ENCODE measurements at regions not wholly inside any gene's neighbourhood (a gene's known extent, or its start where the extent isn't known, plus 50 kb on each side); places are given as distances from the start of the nearest gene placed in this dataset.

- H3K9me1 ChIP-seq (ENCODE audit: control insufficient read depth, extremely low read depth, insufficient read depth, low read length) = no peaks in the 10 kb centered on the region
- TF ChIP-seq EZH2 (IDR thresholded peaks at IDR 0.05; ENCODE audit: low read length) (no peak), CTCF (optimal IDR thresholded peaks at IDR 0.05 in 1 of 3, IDR thresholded peaks at IDR 0.05 in 1 of 3, conservative IDR thresholded peaks at IDR 0.05 in 1 of 3; ENCODE audit: extremely low read depth in 1 of 3, insufficient read depth in 2 of 3, low read length in 3 of 3) (no peak)
- H2AFZ ChIP-seq (ENCODE audit: control insufficient read depth, low read length) = no peak overlapping the region
- no peak overlapping the region for H3K4me2 ChIP-seq (ENCODE audit: control insufficient read depth, extremely low read depth, insufficient read depth, low read depth, low read length)
- FAIRE-seq (no peak), DNase-seq (ENCODE audit: low read depth, low spot score) (no peak)
- dilution Hi-C loops (cut with MboI; ENCODE audit: extremely low pct_ligation_motif_present, low sequenced_read_pairs) = no loop called here
- no peaks in the 10 kb centered on the region for H4K20me1 ChIP-seq (ENCODE audit: control insufficient read depth, extremely low read depth, insufficient read depth, low read length)
- H3K9me3 ChIP-seq (ENCODE audit: control insufficient read depth, low read depth, low read length) = no peaks in the 10 kb centered on the region
- H3K4me3 ChIP-seq (ENCODE audit: control insufficient read depth in 2 of 3, extremely low read depth in 1 of 3, insufficient read depth in 2 of 3, low read depth in 1 of 3, low read length in 3 of 3) = no peak overlapping the region
- no peaks in the 10 kb centered on the region for H3K36me3 ChIP-seq (ENCODE audit: control insufficient read depth in 2 of 2, extremely low read depth in 1 of 2, insufficient read depth in 2 of 2, low read length in 2 of 2)
- no peaks in the 10 kb centered on the region for H3K79me2 ChIP-seq (ENCODE audit: control insufficient read depth, insufficient read depth, low read length)
- no peaks in the 10 kb centered on the region for H3K4me1 ChIP-seq (ENCODE audit: control insufficient read depth, extremely low read depth, insufficient read depth, low read length)
- no peak overlapping the region for H3K27ac ChIP-seq (ENCODE audit: control insufficient read depth, insufficient read depth, low read length)
- no peaks in the 10 kb centered on the region for H3K27me3 ChIP-seq (ENCODE audit: control insufficient read depth, extremely low read depth, insufficient read depth, low read length)
- H3K9ac ChIP-seq (ENCODE audit: control insufficient read depth, extremely low read depth, insufficient read depth, low read length) = no peak overlapping the region
Observed at GRCh38 chr6:22457996-22458395, 111.4 kb upstream of the HDGFL1 start.

GRCh38 chr6:22466665-22467245, 102.6 kb upstream of the HDGFL1 start:
- no peak for FAIRE-seq
- dilution Hi-C loops (cut with MboI; ENCODE audit: extremely low pct_ligation_motif_present, low sequenced_read_pairs) = no loop called here
- Histone ChIP-seq H3K9me3 (ENCODE audit: control insufficient read depth, low read depth, low read length) (no peaks in the 10 kb centered on the region), H4K20me1 (ENCODE audit: control insufficient read depth, extremely low read depth, insufficient read depth, low read length) (no peaks in the 10 kb centered on the region), H3K9ac (ENCODE audit: control insufficient read depth, extremely low read depth, insufficient read depth, low read length) (no peak overlapping the region), H3K4me1 (ENCODE audit: control insufficient read depth, extremely low read depth, insufficient read depth, low read length) (no peaks in the 10 kb centered on the region), H3K79me2 (ENCODE audit: control insufficient read depth, insufficient read depth, low read length) (no peaks in the 10 kb centered on the region), H3K4me2 (ENCODE audit: control insufficient read depth, extremely low read depth, insufficient read depth, low read depth, low read length) (no peak overlapping the region), H3K27me3 (ENCODE audit: control insufficient read depth, extremely low read depth, insufficient read depth, low read length) (no peaks in the 10 kb centered on the region), H3K9me1 (ENCODE audit: control insufficient read depth, extremely low read depth, insufficient read depth, low read length) (no peaks in the 10 kb centered on the region), H3K4me3 (ENCODE audit: control insufficient read depth in 2 of 3, extremely low read depth in 1 of 3, insufficient read depth in 2 of 3, low read depth in 1 of 3, low read length in 3 of 3) (no peak overlapping the region), H2AFZ (ENCODE audit: control insufficient read depth, low read length) (no peak overlapping the region), H3K36me3 (ENCODE audit: control insufficient read depth in 2 of 2, extremely low read depth in 1 of 2, insufficient read depth in 2 of 2, low read length in 2 of 2) (no peaks in the 10 kb centered on the region), H3K27ac (ENCODE audit: control insufficient read depth, insufficient read depth, low read length) (no peak overlapping the region)
- DNase-seq (ENCODE audit: low read depth, low spot score) = no peak
- TF ChIP-seq EZH2 (IDR thresholded peaks at IDR 0.05; ENCODE audit: low read length) (no peak), CTCF (optimal IDR thresholded peaks at IDR 0.05 in 1 of 3, IDR thresholded peaks at IDR 0.05 in 1 of 3, conservative IDR thresholded peaks at IDR 0.05 in 1 of 3; ENCODE audit: extremely low read depth in 1 of 3, insufficient read depth in 2 of 3, low read length in 3 of 3) (no peak)
